HL-60 (cell line): ENCODE measurements at regions not wholly inside any gene's neighbourhood (a gene's known extent, or its start where the extent isn't known, plus 50 kb on each side); places are given as distances from the start of the nearest gene placed in this dataset.

Experiments
- DNase-seq, 2 experiments: peaks; one replicate each; pipeline ENCODE4 v3.0.0-alpha.2; 2010 to 2020; ENCODE audit warnings: low read depth in 1 of 2, low spot score in 1 of 2
- H3K27ac ChIP-seq: fragments of 250-450 bp; sonication (Bioruptor Pico); replicated peaks from 2 replicates; pipeline ENCODE4 v1.5.1; 2020; ENCODE audit warnings: mild to moderate bottlenecking, moderate library complexity
- H3K27me3 ChIP-seq: fragments of 250-450 bp; sonication (Bioruptor Pico); 2 replicates; pipeline ENCODE4 v1.5.1; 2021; ENCODE audit warnings: mild to moderate bottlenecking, moderate library complexity; ENCODE audit not compliant: insufficient read depth, poor library complexity, severe bottlenecking
- H3K4me3 ChIP-seq: replicated peaks from 2 replicates; pipeline ENCODE4 v1.5.1; 2011; ENCODE audit warnings: mild to moderate bottlenecking, control low read depth, low read length; ENCODE audit not compliant: insufficient read depth
- GABPA ChIP-seq: IDR thresholded peaks from 2 replicates; pipeline ENCODE4 v1.6.1; 2012; ENCODE audit warnings: low read depth
- POLR2AphosphoS5 ChIP-seq: IDR thresholded peaks from 2 replicates; pipeline ENCODE4 v1.6.1; 2012; ENCODE audit warnings: low read depth
- REST ChIP-seq: IDR thresholded peaks from 2 replicates; pipeline ENCODE4 v1.6.1; 2012; ENCODE audit warnings: low read depth; ENCODE audit not compliant: insufficient replicate concordance
- SPI1 ChIP-seq: IDR thresholded peaks from 2 replicates; pipeline ENCODE4 v1.6.1; 2012; ENCODE audit warnings: low read depth, mild to moderate bottlenecking, borderline replicate concordance
- TF ChIP-seq, protein P1 (sequence below): IDR thresholded peaks from one replicate; pipeline ENCODE4 v1.5.1; 2011; ENCODE audit warnings: low read length, control low read depth, inconsistent platforms; ENCODE audit not compliant: insufficient read depth

GRCh38 chr17:79415365-79415764 is 195.5 kb downstream of the RBFOX3 start:
- H3K27ac ChIP-seq, result no peak overlapping the region
- no peak overlapping the region for H3K4me3 ChIP-seq
- no peaks in the 10 kb centered on the region for H3K27me3 ChIP-seq
- no peak for TF ChIP-seq POLR2AphosphoS5
- TF ChIP-seq GABPA, result no peak
- TF ChIP-seq, protein P1, sequence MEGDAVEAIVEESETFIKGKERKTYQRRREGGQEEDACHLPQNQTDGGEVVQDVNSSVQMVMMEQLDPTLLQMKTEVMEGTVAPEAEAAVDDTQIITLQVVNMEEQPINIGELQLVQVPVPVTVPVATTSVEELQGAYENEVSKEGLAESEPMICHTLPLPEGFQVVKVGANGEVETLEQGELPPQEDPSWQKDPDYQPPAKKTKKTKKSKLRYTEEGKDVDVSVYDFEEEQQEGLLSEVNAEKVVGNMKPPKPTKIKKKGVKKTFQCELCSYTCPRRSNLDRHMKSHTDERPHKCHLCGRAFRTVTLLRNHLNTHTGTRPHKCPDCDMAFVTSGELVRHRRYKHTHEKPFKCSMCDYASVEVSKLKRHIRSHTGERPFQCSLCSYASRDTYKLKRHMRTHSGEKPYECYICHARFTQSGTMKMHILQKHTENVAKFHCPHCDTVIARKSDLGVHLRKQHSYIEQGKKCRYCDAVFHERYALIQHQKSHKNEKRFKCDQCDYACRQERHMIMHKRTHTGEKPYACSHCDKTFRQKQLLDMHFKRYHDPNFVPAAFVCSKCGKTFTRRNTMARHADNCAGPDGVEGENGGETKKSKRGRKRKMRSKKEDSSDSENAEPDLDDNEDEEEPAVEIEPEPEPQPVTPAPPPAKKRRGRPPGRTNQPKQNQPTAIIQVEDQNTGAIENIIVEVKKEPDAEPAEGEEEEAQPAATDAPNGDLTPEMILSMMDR, result no peak
- no peak for TF ChIP-seq SPI1
- TF ChIP-seq REST, result no peak
- no peak for DNase-seq

DNA sequence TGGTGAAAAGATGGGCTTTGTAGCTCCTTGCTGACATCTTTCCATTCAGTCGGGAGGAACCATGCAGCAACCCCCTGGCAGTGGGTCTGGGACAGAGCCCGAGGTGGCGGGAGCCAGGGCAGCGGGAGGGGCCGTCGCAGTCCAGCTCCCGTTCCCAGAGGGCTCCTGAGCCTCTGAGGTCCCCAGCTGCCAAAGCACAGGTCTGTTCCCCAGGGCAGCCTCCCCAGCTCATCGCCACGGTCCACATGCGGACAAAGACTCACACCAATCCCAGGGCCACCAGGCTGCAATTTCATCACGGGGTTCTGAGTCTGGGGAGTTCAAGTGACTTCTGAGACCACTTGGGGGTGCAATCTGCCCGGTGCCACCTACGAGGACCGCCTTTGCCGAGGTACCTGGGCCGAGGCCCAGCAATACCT is 196.0 kb downstream of the RBFOX3 start:
- Histone ChIP-seq H3K27ac (no peak overlapping the region), H3K4me3 (no peak overlapping the region), H3K27me3 (no peaks in the 10 kb centered on the region)
- DNase-seq, result no peak
- TF ChIP-seq, protein P1, result no peak
- no peak for TF ChIP-seq POLR2AphosphoS5
- TF ChIP-seq GABPA, result no peak
- TF ChIP-seq REST, result no peak
- TF ChIP-seq SPI1, result no peak

DNA sequence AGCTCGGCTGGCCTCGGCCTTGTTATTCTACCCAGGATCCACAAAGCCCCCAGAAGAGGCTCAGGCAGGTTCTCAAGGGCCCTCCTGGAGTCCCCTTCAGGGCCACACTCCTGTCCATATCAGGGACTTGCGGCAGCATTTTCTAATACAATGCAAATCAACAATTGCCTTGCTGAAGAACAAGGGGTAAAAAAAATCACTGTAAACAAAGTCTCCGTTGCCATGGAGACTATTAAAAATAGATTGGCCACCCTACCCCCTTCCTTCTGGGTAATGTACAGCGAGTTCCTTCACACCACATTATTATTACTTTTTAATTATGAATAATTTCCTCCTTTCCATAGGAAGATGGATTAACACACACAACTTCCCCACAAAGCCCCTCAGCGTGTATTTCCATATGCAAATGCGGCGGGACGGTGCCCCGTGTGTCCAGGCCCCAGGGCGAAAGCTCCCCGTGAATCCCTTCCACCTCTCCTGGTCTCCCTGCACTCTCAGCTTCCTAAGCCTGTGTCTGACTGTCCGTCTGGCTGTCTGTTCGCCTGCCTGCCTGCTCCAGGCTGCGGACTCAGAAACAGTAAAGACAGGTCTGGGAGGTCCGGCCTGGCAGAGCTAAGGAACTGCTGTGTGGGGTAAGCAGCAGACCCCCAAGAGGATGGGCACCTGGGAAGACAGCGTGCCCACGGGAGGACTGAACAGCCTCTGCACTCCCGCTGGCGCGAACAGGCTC is 196.6 kb downstream of the RBFOX3 start:
- H3K27me3 ChIP-seq, result no peaks in the 10 kb centered on the region
- DNase-seq, result no peak
- H3K4me3 ChIP-seq, result no peak overlapping the region
- H3K27ac ChIP-seq, result no peak overlapping the region
- TF ChIP-seq GABPA (no peak), SPI1 (no peak), POLR2AphosphoS5 (no peak), REST (no peak)
- TF ChIP-seq, protein P1, result no peak
